Duodenal mucosa (tissue), 2 donors: ENCODE measurements at regions not wholly inside any gene's neighbourhood (a gene's known extent, or its start where the extent isn't known, plus 50 kb on each side); places are given as distances from the start of the nearest gene placed in this dataset.

Source experiments
- H3K27ac ChIP-seq: one replicate; pipeline ENCODE4 v1.7.0; 2013; ENCODE audit warnings: low read depth, low read length
- H3K27me3 ChIP-seq, 2 donors: one replicate each; pipeline ENCODE4 v1.7.0; 2013; ENCODE audit warnings: low read length in 2 of 2, control low read depth in 1 of 2; ENCODE audit not compliant: insufficient read depth in 2 of 2, control insufficient read depth in 1 of 2
- H3K36me3 ChIP-seq, 2 donors: one replicate each; pipeline ENCODE4 v1.7.0; 2013; ENCODE audit warnings: low read length in 2 of 2, control low read depth in 1 of 2; ENCODE audit not compliant: insufficient read depth in 2 of 2, control insufficient read depth in 1 of 2
- H3K4me1 ChIP-seq, 2 donors: one replicate each; pipeline ENCODE4 v1.7.0; 2013; ENCODE audit warnings: low read length in 2 of 2, control low read depth in 1 of 2; ENCODE audit not compliant: insufficient read depth in 2 of 2, control insufficient read depth in 1 of 2
- H3K4me3 ChIP-seq, 2 donors: one replicate each; pipeline ENCODE4 v1.7.0; 2013; ENCODE audit warnings: low read length in 2 of 2, low read depth in 1 of 2
- H3K9ac ChIP-seq, 2 donors: one replicate each; pipeline ENCODE4 v1.7.0; 2013; ENCODE audit warnings: low read length in 2 of 2, low read depth in 1 of 2
- H3K9me3 ChIP-seq, 2 donors: one replicate each; pipeline ENCODE4 v1.7.0; 2013; ENCODE audit warnings: low read length in 2 of 2, control low read depth in 1 of 2; ENCODE audit not compliant: control insufficient read depth in 1 of 2

- Histone ChIP-seq H3K36me3 (no peaks in the 10 kb centered on the region), H3K9ac (no peak overlapping the region), H3K27me3 (no peaks in the 10 kb centered on the region), H3K4me1 (no peaks in the 10 kb centered on the region), H3K4me3 (no peak overlapping the region), H3K27ac (no peak overlapping the region), H3K9me3 (no peaks in the 10 kb centered on the region)
These were observed 77.8 kb upstream of the SPIN1 start for GRCh38 chr9:88310310-88310980.

GRCh38 chr9:88308831-88309560 is 79.2 kb upstream of the SPIN1 start:
- Histone ChIP-seq H3K27ac (no peak overlapping the region), H3K4me3 (no peak overlapping the region), H3K9ac (no peak overlapping the region), H3K4me1 (no peaks in the 10 kb centered on the region), H3K36me3 (no peaks in the 10 kb centered on the region), H3K27me3 (no peaks in the 10 kb centered on the region), H3K9me3 (no peaks in the 10 kb centered on the region)

- H3K4me1 ChIP-seq, result no peaks in the 10 kb centered on the region
- H3K4me3 ChIP-seq, result no peak overlapping the region
- H3K9ac ChIP-seq, result no peak overlapping the region
- H3K27me3 ChIP-seq, result no peaks in the 10 kb centered on the region
- no peak overlapping the region for H3K27ac ChIP-seq
- H3K9me3 ChIP-seq, result no peaks in the 10 kb centered on the region
- H3K36me3 ChIP-seq, result no peaks in the 10 kb centered on the region
These were observed 81.1 kb upstream of the SPIN1 start for GRCh38 chr9:88307136-88307535.

- Histone ChIP-seq H3K27me3 (no peaks in the 10 kb centered on the region), H3K27ac (no peak overlapping the region), H3K9me3 (no peaks in the 10 kb centered on the region), H3K4me1 (no peaks in the 10 kb centered on the region), H3K36me3 (no peaks in the 10 kb centered on the region), H3K4me3 (no peak overlapping the region), H3K9ac (no peak overlapping the region)
These were observed 84.4 kb upstream of the SPIN1 start for GRCh38 chr9:88303721-88304451.

GRCh38 chr9:88302579-88303324 is 85.5 kb upstream of the SPIN1 start:
- Histone ChIP-seq H3K27ac (no peak overlapping the region), H3K9ac (no peak overlapping the region), H3K9me3 (no peaks in the 10 kb centered on the region)

GRCh38 chr9:88300556-88300955 is 87.7 kb upstream of the SPIN1 start:
- Histone ChIP-seq H3K9me3 (no peaks in the 10 kb centered on the region), H3K9ac (no peak overlapping the region), H3K27me3 (no peaks in the 10 kb centered on the region), H3K4me1 (no peaks in the 10 kb centered on the region), H3K36me3 (no peaks in the 10 kb centered on the region), H3K4me3 (no peak overlapping the region), H3K27ac (no peak overlapping the region)

More at GRCh38 chr9:88302579-88303324, 85.5 kb upstream of the SPIN1 start:
- Histone ChIP-seq H3K4me3 (no peak overlapping the region), H3K4me1 (no peaks in the 10 kb centered on the region), H3K36me3 (no peaks in the 10 kb centered on the region), H3K27me3 (no peaks in the 10 kb centered on the region)

GRCh38 chr9:88291856-88292255 is 96.4 kb upstream of the SPIN1 start:
- Histone ChIP-seq H3K9ac (no peak overlapping the region), H3K4me1 (no peaks in the 10 kb centered on the region), H3K9me3 (no peaks in the 10 kb centered on the region), H3K27me3 (no peaks in the 10 kb centered on the region), H3K27ac (no peak overlapping the region), H3K36me3 (no peaks in the 10 kb centered on the region), H3K4me3 (no peak overlapping the region)

- no peaks in the 10 kb centered on the region for H3K36me3 ChIP-seq
- no peaks in the 10 kb centered on the region for H3K9me3 ChIP-seq
- H3K27ac ChIP-seq, result no peak overlapping the region
- H3K9ac ChIP-seq, result no peak overlapping the region
- no peak overlapping the region for H3K4me3 ChIP-seq
- no peaks in the 10 kb centered on the region for H3K4me1 ChIP-seq
- H3K27me3 ChIP-seq, result no peaks in the 10 kb centered on the region
These were observed 97.2 kb upstream of the SPIN1 start for GRCh38 chr9:88291056-88291455.

GRCh38 chr9:88289532-88289931 is 98.7 kb upstream of the SPIN1 start:
- Histone ChIP-seq H3K4me1 (no peaks in the 10 kb centered on the region), H3K27me3 (no peaks in the 10 kb centered on the region), H3K4me3 (no peak overlapping the region), H3K27ac (no peak overlapping the region), H3K9ac (no peak overlapping the region), H3K36me3 (no peaks in the 10 kb centered on the region), H3K9me3 (no peaks in the 10 kb centered on the region)

GRCh38 chr9:88287972-88288371 is 100.3 kb upstream of the SPIN1 start:
- Histone ChIP-seq H3K9me3 (peaks cover 0 to 4% of the 10 kb centered on the region in 2 donors), H3K4me1 (no peaks in the 10 kb centered on the region), H3K27ac (no peak overlapping the region), H3K9ac (no peak overlapping the region), H3K4me3 (no peak overlapping the region), H3K27me3 (no peaks in the 10 kb centered on the region), H3K36me3 (no peaks in the 10 kb centered on the region)
